HK-2 (cell line): ENCODE measurements at regions not wholly inside any gene's neighbourhood (a gene's known extent, or its start where the extent isn't known, plus 50 kb on each side); places are given as distances from the start of the nearest gene placed in this dataset.
"Not testable (repeated sequence)": the region's sequence is repeated elsewhere in the genome, so short reads cannot be mapped to it uniquely, and the experiment has no call there.

Source experiments
- DNase-seq: peaks from one replicate; pipeline ENCODE4 v3.0.0-alpha.2; 2018; ENCODE audit not compliant: unreplicated experiment

DNA sequence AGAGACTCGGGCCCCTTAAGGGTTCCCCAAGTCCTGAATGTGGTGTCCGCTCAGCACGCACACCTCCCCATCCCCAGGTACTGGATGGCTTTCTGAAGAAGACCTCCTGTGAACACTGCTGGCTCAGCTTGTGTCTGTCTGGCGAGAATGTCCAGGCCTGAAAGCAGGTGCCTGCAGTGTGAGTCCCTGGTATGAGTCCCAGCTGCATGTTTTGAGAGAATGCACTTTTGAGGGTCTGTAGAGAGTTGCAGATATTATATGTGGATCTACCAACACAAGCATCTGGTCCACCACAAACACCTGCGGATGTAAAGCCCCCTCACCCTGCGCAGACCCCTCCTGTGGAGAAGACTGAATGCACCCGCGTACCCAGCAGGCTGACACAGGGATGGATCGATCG lies 1308.9 kb downstream of the TBC1D22A start:
- DNase-seq: no peak

- no peak for DNase-seq
These were observed 1308.3 kb downstream of the TBC1D22A start for GRCh38 chr22:48070760-48071159.

DNA sequence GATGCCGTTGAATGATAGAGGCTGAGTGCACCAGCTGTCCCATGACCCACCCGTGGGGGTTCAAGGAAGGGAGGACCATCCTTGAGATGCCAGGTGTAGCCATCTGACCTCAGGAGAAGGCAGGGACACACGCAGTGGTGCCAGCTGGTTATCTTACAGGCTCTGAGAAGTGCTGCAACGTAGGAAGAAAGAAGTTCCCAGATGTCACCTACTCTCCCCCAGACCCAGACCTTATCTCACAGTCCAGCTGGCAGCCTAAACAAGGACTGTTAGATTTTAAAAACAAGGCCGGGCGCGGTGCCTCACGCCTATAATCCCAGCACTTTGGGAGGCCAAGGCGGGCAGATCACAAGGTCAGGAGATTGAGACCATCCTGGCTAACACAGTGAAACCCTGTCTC lies 1307.6 kb downstream of the TBC1D22A start:
- DNase-seq: no peak

DNA sequence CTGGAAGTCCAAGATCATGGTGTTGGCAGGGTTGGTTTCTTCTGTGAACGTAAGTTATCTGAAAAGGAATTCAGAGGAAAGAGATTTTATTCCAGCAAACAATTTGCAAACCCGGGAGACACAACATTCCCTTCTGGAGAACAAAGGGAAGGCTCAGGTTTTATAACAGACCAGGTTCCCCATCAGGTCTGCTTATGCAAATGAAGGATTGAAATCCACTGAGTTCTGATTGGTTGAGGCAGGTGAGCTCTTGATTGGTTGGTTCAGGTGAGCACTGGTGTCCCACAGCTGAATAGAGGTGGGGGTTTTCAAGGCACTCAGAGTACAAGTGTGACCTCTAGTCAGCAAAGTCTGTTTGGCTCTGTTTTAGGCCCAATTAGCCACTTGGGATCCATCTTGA lies 1306.8 kb downstream of the TBC1D22A start:
- no peak for DNase-seq

- DNase-seq: no peak
These were observed 1306.0 kb downstream of the TBC1D22A start for GRCh38 chr22:48068323-48068885.

GRCh38 chr22:48065892-48066291 lies 1303.4 kb downstream of the TBC1D22A start:
- no peak for DNase-seq

GRCh38 chr22:48061726-48062125 lies 1299.3 kb downstream of the TBC1D22A start:
- no peak for DNase-seq

GRCh38 chr22:48060266-48060665 lies 1297.8 kb downstream of the TBC1D22A start:
- DNase-seq: no peak

- DNase-seq: not testable (repeated sequence)
These were observed 1297.1 kb downstream of the TBC1D22A start for GRCh38 chr22:48059521-48059920.

- DNase-seq: no peak
These were observed 1294.8 kb downstream of the TBC1D22A start for GRCh38 chr22:48057116-48057835.

- no peak for DNase-seq
These were observed 1293.4 kb downstream of the TBC1D22A start for GRCh38 chr22:48055827-48056226.

DNA sequence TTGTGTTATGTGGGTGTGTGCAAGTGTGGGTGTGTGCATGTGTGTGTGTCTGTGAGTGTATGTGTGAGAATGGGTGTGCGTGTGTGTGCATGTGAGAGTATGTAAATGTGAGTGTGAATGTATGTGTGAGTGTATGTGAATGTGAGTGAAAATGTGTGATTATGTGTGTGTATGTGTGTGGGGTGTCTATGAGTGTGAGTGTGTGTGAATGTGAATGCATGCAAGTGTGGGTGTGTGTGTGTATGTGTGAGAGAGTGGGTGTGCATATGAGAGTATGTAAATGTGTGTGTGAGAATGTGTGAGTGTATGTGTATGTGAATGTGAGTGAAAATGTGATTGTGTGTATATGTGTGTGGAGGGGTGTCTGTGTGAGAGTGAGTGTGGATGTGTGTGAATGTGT lies 1292.7 kb downstream of the TBC1D22A start:
- DNase-seq: no peak

- no peak for DNase-seq
These were observed 1292.1 kb downstream of the TBC1D22A start for GRCh38 chr22:48054596-48054995.

- no peak for DNase-seq
These were observed 1291.5 kb downstream of the TBC1D22A start for GRCh38 chr22:48053973-48054372.

GRCh38 chr22:48053486-48053885 lies 1291.0 kb downstream of the TBC1D22A start:
- DNase-seq: no peak

GRCh38 chr22:48052621-48052890 lies 1290.1 kb downstream of the TBC1D22A start:
- no peak for DNase-seq

DNA sequence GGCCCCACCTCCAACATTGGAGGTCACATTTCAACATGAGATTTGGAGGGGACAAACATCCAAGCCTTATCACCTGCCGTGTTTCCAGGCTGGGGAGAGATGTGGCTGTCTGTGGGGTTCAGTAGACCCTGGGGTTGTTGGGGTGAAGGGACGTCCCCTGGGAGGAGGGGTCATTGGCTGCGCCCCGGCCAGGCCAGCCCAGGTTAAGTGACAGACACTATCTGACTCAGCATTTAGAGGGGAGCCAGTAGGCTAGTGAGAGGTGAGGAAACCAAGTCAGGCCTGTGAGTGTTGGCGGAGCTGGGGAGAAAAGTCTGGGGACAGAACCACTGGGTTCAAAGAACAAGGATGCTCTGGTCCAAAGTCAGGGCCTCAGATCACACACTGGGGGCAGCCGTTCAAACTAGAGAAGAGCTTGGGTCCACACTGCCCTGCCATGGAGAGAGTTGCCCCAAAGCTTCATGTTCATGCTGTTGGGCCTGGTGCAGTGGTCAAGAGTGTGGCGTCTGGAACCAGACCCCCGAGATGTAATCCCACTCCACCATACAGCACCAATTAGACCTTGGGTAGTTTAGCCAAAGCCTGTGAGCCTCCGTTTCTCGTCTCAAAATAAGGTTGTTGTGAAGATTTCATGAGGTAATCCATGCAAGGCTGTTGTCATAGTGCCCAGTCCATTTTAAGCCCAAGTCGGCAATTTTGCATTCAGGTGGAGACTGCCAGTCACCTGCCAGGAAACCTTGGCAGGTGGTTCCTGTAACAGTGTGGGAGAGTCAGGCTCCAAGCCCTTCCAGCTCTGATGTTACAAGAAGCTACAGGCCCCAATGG lies 1289.6 kb downstream of the TBC1D22A start:
- DNase-seq: no peak

DNA sequence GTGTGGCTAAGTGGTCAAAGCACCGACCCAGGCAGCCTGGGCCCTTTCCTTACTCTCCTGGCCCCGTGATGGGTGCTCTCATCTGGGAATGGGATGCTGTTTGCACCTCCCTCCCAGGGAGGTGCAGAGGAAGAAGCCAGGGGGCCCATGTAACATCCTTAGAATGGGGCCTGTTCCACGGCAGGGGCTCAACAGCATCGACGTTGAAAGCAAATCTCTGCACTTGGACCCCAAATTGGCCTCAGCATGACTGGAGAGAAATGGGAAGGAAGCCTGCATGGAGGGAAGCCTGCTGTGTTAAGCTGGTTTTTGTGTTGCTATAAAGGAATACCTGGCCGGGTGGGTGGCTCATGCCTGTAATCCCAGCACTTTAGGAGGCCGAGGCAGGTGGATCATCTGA lies 1288.4 kb downstream of the TBC1D22A start:
- DNase-seq: no peak

- DNase-seq: no peak
These were observed 1286.7 kb downstream of the TBC1D22A start for GRCh38 chr22:48049116-48049515.

- DNase-seq: no peak
These were observed 1285.5 kb downstream of the TBC1D22A start for GRCh38 chr22:48047722-48048500.

DNA sequence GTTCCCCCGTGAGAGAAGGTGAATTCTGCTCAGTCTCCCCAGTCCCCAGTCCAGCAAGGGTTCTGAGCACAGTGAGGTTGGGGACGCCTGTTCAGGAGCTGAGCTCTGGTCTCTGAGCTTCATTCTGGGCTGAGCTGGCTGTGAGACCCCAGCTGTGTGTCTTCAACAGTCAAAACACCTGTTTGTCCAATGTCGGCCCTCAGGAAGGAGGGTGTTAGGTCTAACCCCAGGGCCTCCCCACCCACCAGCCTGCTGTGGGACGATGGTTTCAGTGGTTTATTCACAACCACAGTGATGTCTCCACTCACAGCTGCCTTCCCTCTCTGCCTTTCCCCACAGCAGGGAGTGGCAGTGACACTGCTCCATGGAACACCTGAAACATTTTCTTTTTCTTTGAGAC lies 1282.9 kb downstream of the TBC1D22A start:
- no peak for DNase-seq

DNA sequence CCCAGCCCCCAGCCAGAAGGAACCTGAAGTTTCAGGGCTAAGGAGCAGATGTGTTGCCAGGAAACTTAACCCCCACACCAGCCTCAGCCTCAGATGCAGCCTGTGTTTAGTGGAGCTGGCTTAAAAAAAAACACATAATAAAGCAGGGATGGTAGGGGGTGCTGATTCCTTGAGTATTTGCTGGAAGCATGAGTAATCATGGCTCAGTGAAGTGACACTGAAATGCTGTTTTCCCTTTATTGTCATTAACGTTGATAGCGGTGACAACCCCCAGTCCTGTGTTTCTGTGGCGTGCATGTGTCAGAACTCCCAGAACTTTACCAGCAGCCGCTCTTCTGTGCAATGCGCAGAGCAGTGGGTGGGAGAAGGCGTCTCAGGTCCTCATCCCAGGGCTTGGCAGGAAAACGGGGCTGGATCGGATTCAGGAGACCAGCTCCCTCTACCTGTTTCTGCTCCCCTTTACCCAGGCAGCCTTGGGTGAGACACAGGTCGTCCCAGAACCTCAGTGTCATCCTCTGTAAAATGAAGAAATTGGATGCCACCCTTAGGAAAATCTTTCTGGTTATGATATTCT lies 1282.1 kb downstream of the TBC1D22A start:
- no peak for DNase-seq
